Astrocyte of the cerebellum (primary cell): ENCODE measurements at regions not wholly inside any gene's neighbourhood (a gene's known extent, or its start where the extent isn't known, plus 50 kb on each side); places are given as distances from the start of the nearest gene placed in this dataset.

Experiments used
- DNase-seq: peaks from one replicate; pipeline ENCODE4 v3.0.0-alpha.2; 2011; ENCODE audit warnings: low read depth
- H3K4me3 ChIP-seq: 2 replicates; pipeline ENCODE4 v1.5.1; 2011; ENCODE audit warnings: mild to moderate bottlenecking, low read depth, low read length, moderate library complexity
- CTCF ChIP-seq: IDR thresholded peaks from 2 replicates; pipeline ENCODE4 v1.5.1; 2012; ENCODE audit warnings: low read length, low read depth, moderate library complexity, mild to moderate bottlenecking; ENCODE audit errors: missing control alignments
- in situ Hi-C: cut with HindIII; loops from 2 replicates; pipeline ENCODE4 v1.10.0; 2017; ENCODE audit warnings: low sequenced_read_pairs

- TF ChIP-seq CTCF, result no peak
- H3K4me3 ChIP-seq, result no peak overlapping the region
- DNase-seq, result no peak
- in situ Hi-C loops, result no loop called here
Measured at GRCh38 chr1:192927496-192927895, 118.7 kb downstream of the RGS2 start.

GRCh38 chr1:192929597-192929996, 120.8 kb downstream of the RGS2 start:
- in situ Hi-C loops, result no loop called here
- DNase-seq, result no peak

GRCh38 chr1:192933744-192934143, 124.9 kb downstream of the RGS2 start:
- DNase-seq, result no peak
- TF ChIP-seq CTCF, result no peak
- H3K4me3 ChIP-seq, result no peak overlapping the region
- in situ Hi-C loops, result no loop called here

More at GRCh38 chr1:192929597-192929996, 120.8 kb downstream of the RGS2 start:
- H3K4me3 ChIP-seq, result no peak overlapping the region
- TF ChIP-seq CTCF, result no peak

- no peak for DNase-seq
- H3K4me3 ChIP-seq, result no peak overlapping the region
- no peak for TF ChIP-seq CTCF
- in situ Hi-C loops, result no loop called here
Measured at GRCh38 chr1:192936313-192937018, 122.7 kb downstream of the UCHL5 start.

- no peak for TF ChIP-seq CTCF
- no peak overlapping the region for H3K4me3 ChIP-seq
Measured at GRCh38 chr1:192937128-192937527, 122.0 kb downstream of the UCHL5 start.

GRCh38 chr1:192939440-192939839, 119.7 kb downstream of the UCHL5 start:
- no peak for DNase-seq
- TF ChIP-seq CTCF, result no peak
- no peak overlapping the region for H3K4me3 ChIP-seq
- in situ Hi-C loops, result no loop called here

More at GRCh38 chr1:192937128-192937527, 122.0 kb downstream of the UCHL5 start:
- in situ Hi-C loops, result no loop called here
- no peak for DNase-seq
